ENCODE measurements at regions not wholly inside any gene's neighbourhood (a gene's known extent, or its start where the extent isn't known, plus 50 kb on each side); places are given as distances from the start of the nearest gene placed in this dataset.

DNA sequence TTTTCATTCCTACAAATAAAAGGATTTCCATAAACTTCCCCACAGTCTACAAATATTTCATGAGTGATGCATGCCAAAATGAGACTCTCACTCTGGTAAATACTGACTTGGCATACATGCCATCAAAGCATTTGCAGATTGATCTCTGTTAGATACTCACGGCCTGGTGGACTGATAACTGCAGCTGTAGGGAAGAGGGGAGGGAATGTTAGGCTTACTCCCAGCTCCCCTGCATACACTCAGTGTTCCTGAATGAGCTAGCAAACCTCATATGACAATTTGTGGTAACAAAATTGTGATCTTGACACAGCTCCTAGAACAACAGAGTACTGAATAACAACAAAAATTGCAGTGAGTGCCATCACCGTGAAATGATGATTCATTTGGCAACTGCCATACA lies 435.3 kb downstream of the NR2F1-AS1 start:
- Histone ChIP-seq H3K27me3 (ENCODE audit: control insufficient read depth in 3 of 3, insufficient read depth in 3 of 3, low read depth in 1 of 3, low read length in 3 of 3) (no peaks in the 10 kb centered on the region), H2BK15ac (ENCODE audit: low read length) (no peak overlapping the region)

DNA sequence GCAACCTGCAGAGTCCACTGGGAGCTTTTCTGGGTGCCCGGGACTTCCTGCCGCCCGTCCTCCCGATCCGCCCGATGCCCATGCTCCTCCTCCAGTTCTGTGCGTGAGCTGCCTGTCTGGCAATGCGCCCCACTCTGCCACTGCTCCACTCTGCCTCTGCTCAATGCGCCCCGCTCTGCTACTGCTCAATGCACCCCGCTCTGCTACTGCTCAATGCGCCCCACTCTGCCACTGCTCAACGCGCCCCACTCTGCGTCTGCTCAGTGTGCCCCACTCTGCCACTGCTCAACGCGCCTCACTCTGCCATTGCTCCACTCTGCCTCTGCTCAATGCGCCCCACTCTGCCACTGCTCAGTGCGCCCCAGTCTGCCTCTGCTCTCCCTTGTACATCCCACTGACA lies 436.0 kb downstream of the NR2F1-AS1 start:
- H3K79me1 ChIP-seq (ENCODE audit: low read depth, low read length) = no peaks in the 10 kb centered on the region
- H2BK120ac ChIP-seq (ENCODE audit: low read depth, low read length) = no peak overlapping the region
- no peak overlapping the region for H3K27ac ChIP-seq (replicated peaks; ENCODE audit: low read length)
- H3K4me2 ChIP-seq (ENCODE audit: insufficient read depth, low read length, poor library complexity, severe bottlenecking) = no peak overlapping the region
- H2BK12ac ChIP-seq (ENCODE audit: low read length) = no peak overlapping the region
- peak overlapping the region; percentile 87 for H3K18ac ChIP-seq (ENCODE audit: low read length)
- no peak overlapping the region for H4K91ac ChIP-seq (ENCODE audit: low read depth, low read length, poor library complexity)
- no peak for DNase-seq (ENCODE audit: low spot score)
- H3K36me3 ChIP-seq (replicated peaks in 1 of 2; ENCODE audit: control insufficient read depth in 2 of 2, insufficient read depth in 2 of 2, low read length in 2 of 2) = no peaks in the 10 kb centered on the region
- H3K4ac ChIP-seq (ENCODE audit: low read length) = no peak overlapping the region
- peak overlapping the region in 1 of 2 donors; percentile 12 for H3K4me3 ChIP-seq (ENCODE audit: low read length in 2 of 2)
- peak overlapping the region; percentile 49 for H2AFZ ChIP-seq (ENCODE audit: low read length)
- WGBS, 2 donors (ENCODE audit: extremely low coverage in 2 of 2, insufficient read length in 2 of 2, insufficient replicate concordance in 1 of 2) = no CpG with 5 or more reads among the region's 19 CpGs
- no peak overlapping the region for H4K8ac ChIP-seq (ENCODE audit: low read depth, low read length)
- no peak overlapping the region for H2BK15ac ChIP-seq (ENCODE audit: low read length)
- H3K4me1 ChIP-seq (ENCODE audit: control insufficient read depth in 2 of 2, insufficient read depth in 1 of 2, low read depth in 1 of 2, low read length in 2 of 2) = no peaks in the 10 kb centered on the region
- peak overlapping the region; percentile 58 for H3K23ac ChIP-seq (ENCODE audit: low read depth, low read length, poor library complexity)
- no peaks in the 10 kb centered on the region for H3K27me3 ChIP-seq (ENCODE audit: control insufficient read depth in 3 of 3, insufficient read depth in 3 of 3, low read depth in 1 of 3, low read length in 3 of 3)
- peaks cover 3 to 11% of the 10 kb centered on the region in 2 donors for H3K9me3 ChIP-seq (replicated peaks in 1 of 2; ENCODE audit: control insufficient read depth in 2 of 2, insufficient read depth in 1 of 2, low read depth in 1 of 2, low read length in 2 of 2)
- H3K9ac ChIP-seq (ENCODE audit: low read depth, low read length, poor library complexity) = no peak overlapping the region
- no peak overlapping the region for H2BK5ac ChIP-seq (ENCODE audit: low read length)
- peak overlapping the region; percentile 89 for H2AK5ac ChIP-seq (ENCODE audit: low read depth, low read length)
- peak overlapping the region; percentile 96 for H3K14ac ChIP-seq (ENCODE audit: low read length)

More for the DNA sequence above, 435.3 kb downstream of the NR2F1-AS1 start:
- no peak overlapping the region for H3K4ac ChIP-seq (ENCODE audit: low read length)
- H2BK5ac ChIP-seq (ENCODE audit: low read length) = no peak overlapping the region
- H3K27ac ChIP-seq (replicated peaks; ENCODE audit: low read length) = no peak overlapping the region
- peaks cover 3 to 11% of the 10 kb centered on the region in 2 donors for H3K9me3 ChIP-seq (replicated peaks in 1 of 2; ENCODE audit: control insufficient read depth in 2 of 2, insufficient read depth in 1 of 2, low read depth in 1 of 2, low read length in 2 of 2)
- H3K4me1 ChIP-seq (ENCODE audit: control insufficient read depth in 2 of 2, insufficient read depth in 1 of 2, low read depth in 1 of 2, low read length in 2 of 2) = no peaks in the 10 kb centered on the region
- no peak overlapping the region for H4K91ac ChIP-seq (ENCODE audit: low read depth, low read length, poor library complexity)
- H4K8ac ChIP-seq (ENCODE audit: low read depth, low read length) = no peak overlapping the region
- DNase-seq (ENCODE audit: low spot score) = no peak
- no peak overlapping the region for H3K18ac ChIP-seq (ENCODE audit: low read length)
- H2AFZ ChIP-seq (ENCODE audit: low read length) = no peak overlapping the region
- no peak overlapping the region for H2AK5ac ChIP-seq (ENCODE audit: low read depth, low read length)
- H3K23ac ChIP-seq (ENCODE audit: low read depth, low read length, poor library complexity) = no peak overlapping the region
- no peak overlapping the region for H3K4me2 ChIP-seq (ENCODE audit: insufficient read depth, low read length, poor library complexity, severe bottlenecking)
- no peak overlapping the region for H3K9ac ChIP-seq (ENCODE audit: low read depth, low read length, poor library complexity)
- no peaks in the 10 kb centered on the region for H3K79me1 ChIP-seq (ENCODE audit: low read depth, low read length)
- no peak overlapping the region for H2BK12ac ChIP-seq (ENCODE audit: low read length)
- H3K36me3 ChIP-seq (replicated peaks in 1 of 2; ENCODE audit: control insufficient read depth in 2 of 2, insufficient read depth in 2 of 2, low read length in 2 of 2) = no peaks in the 10 kb centered on the region
- no peak overlapping the region for H3K14ac ChIP-seq (ENCODE audit: low read length)
- no peak overlapping the region for H2BK120ac ChIP-seq (ENCODE audit: low read depth, low read length)
- WGBS, 2 donors (ENCODE audit: extremely low coverage in 2 of 2, insufficient read length in 2 of 2, insufficient replicate concordance in 1 of 2) = no CpG with 5 or more reads among the region's 2 CpGs
- no peak overlapping the region for H3K4me3 ChIP-seq (ENCODE audit: low read length in 2 of 2)

DNA sequence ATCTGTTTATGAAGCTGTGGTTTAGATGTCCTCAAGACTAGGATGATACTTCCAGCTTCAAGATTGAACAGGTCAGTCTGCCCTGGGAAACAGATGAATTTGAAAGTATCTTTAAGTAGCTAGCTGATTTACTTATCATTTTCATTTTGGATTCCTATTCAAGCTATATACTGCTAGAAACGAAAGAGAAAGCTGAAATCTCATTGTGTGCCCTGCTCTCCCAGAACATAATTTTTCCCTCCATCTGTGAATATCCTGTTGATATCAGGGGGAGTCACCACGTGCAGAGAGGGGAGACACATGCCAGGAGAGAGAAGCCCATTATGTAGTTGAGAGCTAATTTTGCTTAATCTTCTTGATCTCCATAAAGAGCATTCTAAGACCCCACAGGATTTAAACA lies 439.1 kb downstream of the NR2F1-AS1 start:
- no peak overlapping the region for H3K4me3 ChIP-seq (ENCODE audit: low read length in 2 of 2)
- no peak for DNase-seq (ENCODE audit: low spot score)
- no peaks in the 10 kb centered on the region for H3K27me3 ChIP-seq (ENCODE audit: control insufficient read depth in 3 of 3, insufficient read depth in 3 of 3, low read depth in 1 of 3, low read length in 3 of 3)
- H3K9me3 ChIP-seq (replicated peaks in 1 of 2; ENCODE audit: control insufficient read depth in 2 of 2, insufficient read depth in 1 of 2, low read depth in 1 of 2, low read length in 2 of 2) = peaks cover 3 to 11% of the 10 kb centered on the region in 2 donors
- no peaks in the 10 kb centered on the region for H3K79me1 ChIP-seq (ENCODE audit: low read depth, low read length)
- WGBS, 2 donors (ENCODE audit: extremely low coverage in 2 of 2, insufficient read length in 2 of 2, insufficient replicate concordance in 1 of 2) = no CpG with 5 or more reads among the region's 2 CpGs
- no peak overlapping the region for H3K14ac ChIP-seq (ENCODE audit: low read length)
- no peak overlapping the region for H3K4me2 ChIP-seq (ENCODE audit: insufficient read depth, low read length, poor library complexity, severe bottlenecking)
- no peak overlapping the region for H4K8ac ChIP-seq (ENCODE audit: low read depth, low read length)
- peak overlapping the region; percentile 32 for H2AFZ ChIP-seq (ENCODE audit: low read length)
- no peaks in the 10 kb centered on the region for H3K36me3 ChIP-seq (replicated peaks in 1 of 2; ENCODE audit: control insufficient read depth in 2 of 2, insufficient read depth in 2 of 2, low read length in 2 of 2)
- no peak overlapping the region for H2AK5ac ChIP-seq (ENCODE audit: low read depth, low read length)
- no peak overlapping the region for H3K23ac ChIP-seq (ENCODE audit: low read depth, low read length, poor library complexity)
- H3K4ac ChIP-seq (ENCODE audit: low read length) = no peak overlapping the region
- no peak overlapping the region for H2BK120ac ChIP-seq (ENCODE audit: low read depth, low read length)
- no peak overlapping the region for H2BK5ac ChIP-seq (ENCODE audit: low read length)
- H4K91ac ChIP-seq (ENCODE audit: low read depth, low read length, poor library complexity) = no peak overlapping the region
- H3K27ac ChIP-seq (replicated peaks; ENCODE audit: low read length) = no peak overlapping the region
- H2BK15ac ChIP-seq (ENCODE audit: low read length) = no peak overlapping the region
- H3K4me1 ChIP-seq (ENCODE audit: control insufficient read depth in 2 of 2, insufficient read depth in 1 of 2, low read depth in 1 of 2, low read length in 2 of 2) = no peaks in the 10 kb centered on the region
- no peak overlapping the region for H3K9ac ChIP-seq (ENCODE audit: low read depth, low read length, poor library complexity)
- H3K18ac ChIP-seq (ENCODE audit: low read length) = no peak overlapping the region
- no peak overlapping the region for H2BK12ac ChIP-seq (ENCODE audit: low read length)

DNA sequence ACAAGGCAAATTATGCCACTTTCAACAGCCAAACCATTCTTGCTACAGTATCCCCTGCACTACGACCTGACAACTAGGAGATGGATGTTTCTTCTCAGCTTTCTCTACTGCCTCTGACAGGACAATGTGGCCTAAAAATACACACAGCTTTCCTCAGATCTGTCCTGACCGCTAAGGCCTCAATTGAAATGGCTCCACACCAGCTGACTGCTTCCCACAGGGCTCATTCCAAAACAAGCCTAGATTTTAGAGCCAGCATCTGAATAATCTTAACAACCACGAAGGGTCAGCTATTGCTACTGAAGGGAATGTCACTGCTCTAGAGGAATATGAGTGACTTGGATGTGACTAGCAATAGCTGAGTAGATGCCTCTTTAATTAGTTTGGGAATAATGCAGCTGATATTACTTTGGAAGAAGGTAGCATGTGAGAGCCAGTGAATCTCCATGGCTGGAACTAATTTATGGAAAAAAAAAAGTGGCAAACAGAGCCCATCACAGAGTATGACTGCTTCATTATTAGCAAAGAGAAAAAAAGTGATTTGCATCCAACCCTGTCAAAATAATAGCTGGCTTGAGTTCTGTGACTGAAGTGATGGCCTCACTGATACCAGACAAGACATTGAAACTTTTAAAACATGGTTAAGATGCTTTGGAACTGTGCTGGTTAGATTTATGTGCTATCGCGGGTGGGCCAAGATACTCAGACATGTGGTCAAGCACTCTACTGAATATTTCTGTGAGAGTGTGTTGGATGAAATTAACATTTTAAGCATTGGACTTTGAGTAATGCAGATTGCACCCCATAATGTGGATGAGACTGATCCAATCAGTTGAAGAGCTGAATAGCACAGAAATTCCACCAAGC lies 450.2 kb downstream of the NR2F1-AS1 start:
- H2BK5ac ChIP-seq (ENCODE audit: low read length) = no peak overlapping the region
- no peaks in the 10 kb centered on the region for H3K36me3 ChIP-seq (replicated peaks in 1 of 2; ENCODE audit: control insufficient read depth in 2 of 2, insufficient read depth in 2 of 2, low read length in 2 of 2)
- no peak overlapping the region for H4K8ac ChIP-seq (ENCODE audit: low read depth, low read length)
- no peaks in the 10 kb centered on the region for H3K9me3 ChIP-seq (replicated peaks in 1 of 2; ENCODE audit: control insufficient read depth in 2 of 2, insufficient read depth in 1 of 2, low read depth in 1 of 2, low read length in 2 of 2)
- no peak overlapping the region for H3K9ac ChIP-seq (ENCODE audit: low read depth, low read length, poor library complexity)
- H3K79me1 ChIP-seq (ENCODE audit: low read depth, low read length) = no peaks in the 10 kb centered on the region
- peak overlapping the region; percentile 62 for H2BK15ac ChIP-seq (ENCODE audit: low read length)
- no peak overlapping the region for H3K4me2 ChIP-seq (ENCODE audit: insufficient read depth, low read length, poor library complexity, severe bottlenecking)
- no CpG with 5 or more reads among the region's 5 CpGs for WGBS, 2 donors (ENCODE audit: extremely low coverage in 2 of 2, insufficient read length in 2 of 2, insufficient replicate concordance in 1 of 2)
- DNase-seq (ENCODE audit: low spot score) = no peak
- peak overlapping the region; percentile 27 for H2AFZ ChIP-seq (ENCODE audit: low read length)
- H3K4me1 ChIP-seq (ENCODE audit: control insufficient read depth in 2 of 2, insufficient read depth in 1 of 2, low read depth in 1 of 2, low read length in 2 of 2) = peaks cover 0 to 8% of the 10 kb centered on the region in 2 donors
- no peak overlapping the region for H3K4me3 ChIP-seq (ENCODE audit: low read length in 2 of 2)
- H3K4ac ChIP-seq (ENCODE audit: low read length) = no peak overlapping the region
- H3K27ac ChIP-seq (replicated peaks; ENCODE audit: low read length) = no peak overlapping the region
- H2BK12ac ChIP-seq (ENCODE audit: low read length) = no peak overlapping the region
- no peak overlapping the region for H2BK120ac ChIP-seq (ENCODE audit: low read depth, low read length)
- H3K14ac ChIP-seq (ENCODE audit: low read length) = no peak overlapping the region
- no peak overlapping the region for H3K23ac ChIP-seq (ENCODE audit: low read depth, low read length, poor library complexity)
- H3K18ac ChIP-seq (ENCODE audit: low read length) = peak overlapping the region; percentile 7
- H3K27me3 ChIP-seq (ENCODE audit: control insufficient read depth in 3 of 3, insufficient read depth in 3 of 3, low read depth in 1 of 3, low read length in 3 of 3) = no peaks in the 10 kb centered on the region
- H4K91ac ChIP-seq (ENCODE audit: low read depth, low read length, poor library complexity) = no peak overlapping the region
- no peak overlapping the region for H2AK5ac ChIP-seq (ENCODE audit: low read depth, low read length)

Measured in neuronal stem cell (in vitro differentiated cells).